AG09309 (cell line): ENCODE measurements at regions not wholly inside any gene's neighbourhood (a gene's known extent, or its start where the extent isn't known, plus 50 kb on each side); places are given as distances from the start of the nearest gene placed in this dataset.

Experiments used
- DNase-seq: peaks from one replicate; pipeline ENCODE4 v3.0.0-alpha.2; 2010; ENCODE audit warnings: low read depth
- H3K4me3 ChIP-seq: 2 replicates; pipeline ENCODE4 v1.5.1; 2011; ENCODE audit warnings: mild to moderate bottlenecking, low read depth, low read length, moderate library complexity; ENCODE audit not compliant: control insufficient read depth
- CTCF ChIP-seq: IDR thresholded peaks from 2 replicates; pipeline ENCODE4 v1.5.1; 2011; ENCODE audit warnings: mild to moderate bottlenecking, low read depth, low read length, inconsistent platforms; ENCODE audit not compliant: insufficient read depth, control insufficient read depth; ENCODE audit errors: missing control alignments

GRCh38 chr7:52659178-52659577 lies 376.3 kb upstream of the POM121L12 start:
- H3K4me3 ChIP-seq = no peak overlapping the region
- no peak for TF ChIP-seq CTCF
- no peak for DNase-seq

GRCh38 chr7:52656098-52656497 lies 379.3 kb upstream of the POM121L12 start:
- TF ChIP-seq CTCF = no peak
- DNase-seq = no peak
- no peak overlapping the region for H3K4me3 ChIP-seq

GRCh38 chr7:52652621-52653020 lies 382.8 kb upstream of the POM121L12 start:
- DNase-seq = no peak
- no peak overlapping the region for H3K4me3 ChIP-seq
- TF ChIP-seq CTCF = no peak

- H3K4me3 ChIP-seq = no peak overlapping the region
- no peak for TF ChIP-seq CTCF
- no peak for DNase-seq
Measured at GRCh38 chr7:52648872-52649271, 386.6 kb upstream of the POM121L12 start.

GRCh38 chr7:52647046-52647445 lies 388.4 kb upstream of the POM121L12 start:
- no peak for TF ChIP-seq CTCF
- H3K4me3 ChIP-seq = no peak overlapping the region
- no peak for DNase-seq

- DNase-seq = no peak
Measured at GRCh38 chr7:52639981-52640380, 395.5 kb upstream of the POM121L12 start.

More at GRCh38 chr7:52639981-52640380, 395.5 kb upstream of the POM121L12 start:
- no peak for TF ChIP-seq CTCF
- no peak overlapping the region for H3K4me3 ChIP-seq
